Endodermal cell (in vitro differentiated cells): ENCODE measurements at regions not wholly inside any gene's neighbourhood (a gene's known extent, or its start where the extent isn't known, plus 50 kb on each side); places are given as distances from the start of the nearest gene placed in this dataset.

Experiments used
- DNase-seq: peaks from one replicate; pipeline ENCODE4 v3.0.0-alpha.2; 2017
- H3K27ac ChIP-seq: 2 replicates; pipeline ENCODE4 v1.5.1; 2013; ENCODE audit warnings: mild to moderate bottlenecking, low read depth, low read length, moderate library complexity
- H3K27me3 ChIP-seq: 2 replicates; pipeline ENCODE4 v1.6.1; 2013; ENCODE audit warnings: mild to moderate bottlenecking, low read length, moderate library complexity; ENCODE audit not compliant: insufficient read depth, control insufficient read depth, poor library complexity, severe bottlenecking
- H3K36me3 ChIP-seq: 2 replicates; pipeline ENCODE4 v1.7.0; 2013; ENCODE audit warnings: mild to moderate bottlenecking, low read length, moderate library complexity; ENCODE audit not compliant: control insufficient read depth, insufficient read depth
- H3K4me1 ChIP-seq: one replicate; pipeline ENCODE4 v1.7.0; 2013; ENCODE audit warnings: low read length; ENCODE audit not compliant: control insufficient read depth, insufficient read depth
- H3K4me3 ChIP-seq: 2 replicates; pipeline ENCODE4 v1.5.1; 2013; ENCODE audit warnings: mild to moderate bottlenecking, low read length, moderate library complexity
- H3K9ac ChIP-seq: 2 replicates; pipeline ENCODE4 v1.6.1; 2013; ENCODE audit warnings: mild to moderate bottlenecking, low read length, moderate library complexity; ENCODE audit not compliant: poor library complexity, severe bottlenecking; ENCODE audit errors: extremely low read depth
- H3K9me3 ChIP-seq: 2 replicates; pipeline ENCODE4 v1.6.1; 2013; ENCODE audit warnings: mild to moderate bottlenecking, low read length, moderate library complexity; ENCODE audit not compliant: control insufficient read depth
- H3K27ac Mint-ChIP-seq: 2 replicates; pipeline ENCODE4 v1.8.0; 2020; ENCODE audit warnings: mixed read lengths
- H3K27me3 Mint-ChIP-seq: 2 replicates; pipeline ENCODE4 v1.8.0; 2021; ENCODE audit warnings: mild to moderate bottlenecking, mixed read lengths; ENCODE audit not compliant: insufficient read depth
- H3K36me3 Mint-ChIP-seq: 2 replicates; pipeline ENCODE4 v1.8.0; 2020; ENCODE audit warnings: low read depth, mixed read lengths
- H3K4me1 Mint-ChIP-seq: 2 replicates; pipeline ENCODE4 v1.8.0; 2020; ENCODE audit warnings: mixed read lengths
- H3K4me3 Mint-ChIP-seq: 2 replicates; pipeline ENCODE4 v1.8.0; 2020; ENCODE audit warnings: mild to moderate bottlenecking, moderate library complexity, mixed read lengths
- H3K9me3 Mint-ChIP-seq: 2 replicates; pipeline ENCODE4 v1.8.0; 2020; ENCODE audit warnings: mild to moderate bottlenecking, mixed read lengths
- CTCF ChIP-seq: fragments of 200-600 bp; sonication (generic); conservative IDR thresholded peaks from 2 replicates; pipeline ENCODE4 v1.5.0; 2021; ENCODE audit warnings: antibody characterized with exemption, mild to moderate bottlenecking
- WGBS, 2 experiments: methylation state at CpG; one replicate each; pipeline versions ENCODE4 v1.1.5 to v1.1.7; 2013; ENCODE audit warnings: missing lambda C conversion rate in 2 of 2, mixed read lengths in 1 of 2; ENCODE audit not compliant: insufficient coverage in 1 of 2, insufficient read length in 1 of 2; 5-methylcytosine and 5-hydroxymethylcytosine counted together

GRCh38 chr7:46576950-46577349 lies 655.9 kb upstream of the IGFBP3 start:
- no peak overlapping the region for H3K4me3 ChIP-seq
- no peak overlapping the region for H3K9ac ChIP-seq
- no peaks in the 10 kb centered on the region for H3K4me1 ChIP-seq
- DNase-seq, result no peak
- no peak overlapping the region for H3K27ac ChIP-seq
- no peak overlapping the region for H3K4me3 Mint-ChIP-seq
- H3K27me3 Mint-ChIP-seq, result no peaks in the 10 kb centered on the region
- H3K4me1 Mint-ChIP-seq, result no peaks in the 10 kb centered on the region
- H3K36me3 ChIP-seq, result no peaks in the 10 kb centered on the region
- H3K9me3 Mint-ChIP-seq, result no peaks in the 10 kb centered on the region
- H3K27me3 ChIP-seq, result no peaks in the 10 kb centered on the region
- H3K9me3 ChIP-seq, result no peaks in the 10 kb centered on the region
- TF ChIP-seq CTCF, result no peak
- H3K27ac Mint-ChIP-seq, result no peak overlapping the region
- no peaks in the 10 kb centered on the region for H3K36me3 Mint-ChIP-seq

GRCh38 chr7:46572691-46573090 lies 651.6 kb upstream of the IGFBP3 start:
- no peaks in the 10 kb centered on the region for H3K36me3 Mint-ChIP-seq
- no peaks in the 10 kb centered on the region for H3K36me3 ChIP-seq
- H3K9ac ChIP-seq, result no peak overlapping the region
- H3K9me3 ChIP-seq, result no peaks in the 10 kb centered on the region
- no peak for DNase-seq
- H3K4me1 Mint-ChIP-seq, result peaks cover 13% of the 10 kb centered on the region
- 76 to 100% methylated on average over 1 to 2 of the region's 2 CpGs for WGBS, 2 experiments
- H3K4me3 ChIP-seq, result no peak overlapping the region
- no peak overlapping the region for H3K27ac Mint-ChIP-seq
- no peaks in the 10 kb centered on the region for H3K9me3 Mint-ChIP-seq
- H3K27me3 Mint-ChIP-seq, result no peaks in the 10 kb centered on the region
- TF ChIP-seq CTCF, result no peak
- H3K27me3 ChIP-seq, result no peaks in the 10 kb centered on the region
- no peaks in the 10 kb centered on the region for H3K4me1 ChIP-seq
- H3K27ac ChIP-seq, result no peak overlapping the region
- no peak overlapping the region for H3K4me3 Mint-ChIP-seq

DNA sequence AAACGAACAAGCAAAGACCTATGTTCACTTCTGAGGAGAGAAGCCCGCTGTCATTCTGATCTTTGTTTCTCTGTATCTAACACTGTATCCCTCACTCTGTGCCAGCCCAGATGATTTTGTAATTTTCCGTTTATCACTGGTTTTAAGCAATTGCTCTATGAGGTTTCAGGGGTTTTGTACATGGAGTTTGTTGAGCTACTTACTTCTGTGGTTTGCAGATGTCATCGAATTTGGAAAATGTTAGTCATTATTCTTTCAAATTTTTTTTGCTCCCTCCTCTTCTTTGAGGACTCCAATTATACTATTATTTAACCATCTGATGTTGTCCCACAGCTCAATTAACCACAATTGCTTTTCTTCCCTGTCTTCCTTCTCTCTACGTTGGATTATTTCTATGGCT lies 650.9 kb upstream of the IGFBP3 start:
- no peaks in the 10 kb centered on the region for H3K9me3 ChIP-seq
- no peaks in the 10 kb centered on the region for H3K4me1 ChIP-seq
- H3K9ac ChIP-seq, result no peak overlapping the region
- no peak for DNase-seq
- TF ChIP-seq CTCF, result no peak
- 88 to 94% methylated on average over 4 to 5 of the region's 5 CpGs for WGBS, 2 experiments
- no peak overlapping the region for H3K4me3 ChIP-seq
- no peaks in the 10 kb centered on the region for H3K27me3 ChIP-seq
- Mint-ChIP-seq H3K27ac (no peak overlapping the region), H3K27me3 (no peaks in the 10 kb centered on the region), H3K9me3 (no peaks in the 10 kb centered on the region), H3K4me1 (peaks cover 16% of the 10 kb centered on the region), H3K4me3 (no peak overlapping the region), H3K36me3 (no peaks in the 10 kb centered on the region)
- no peaks in the 10 kb centered on the region for H3K36me3 ChIP-seq
- H3K27ac ChIP-seq, result no peak overlapping the region
